ENCODE measurements at regions not wholly inside any gene's neighbourhood (a gene's known extent, or its start where the extent isn't known, plus 50 kb on each side); places are given as distances from the start of the nearest gene placed in this dataset.

DNA sequence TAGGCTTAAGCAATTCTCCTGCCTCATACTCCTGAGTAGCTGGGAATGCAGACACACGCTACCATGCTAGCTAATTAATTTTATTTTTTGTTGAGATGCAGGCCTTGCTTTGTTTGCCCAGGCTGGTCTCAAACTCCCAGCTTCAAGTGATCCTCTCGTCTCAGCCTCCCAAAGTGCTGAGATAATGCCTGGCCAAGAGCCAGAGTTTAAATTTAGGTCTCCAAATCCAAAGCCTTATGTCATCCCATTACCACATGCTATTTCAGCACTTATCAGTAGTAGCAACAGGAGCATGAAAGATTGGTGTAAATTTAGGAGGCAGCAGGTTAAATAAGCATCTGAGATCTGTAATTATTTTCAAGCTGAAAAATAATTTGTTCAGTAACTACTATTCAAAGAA, 326.1 kb upstream of the ANO5 start:
- no peak overlapping the region for H2AFZ ChIP-seq (ENCODE audit: low read depth, low read length)
- no peaks in the 10 kb centered on the region for H3K36me3 ChIP-seq (ENCODE audit: control insufficient read depth, insufficient read depth, low read length)
- DNase-seq (ENCODE audit: extremely low read depth in 1 of 4, low spot score in 3 of 4) (no peak), ATAC-seq (no peak), FAIRE-seq (no peak)
- H3K4me1 ChIP-seq (replicated peaks in 1 of 2; ENCODE audit: control insufficient read depth in 2 of 2, insufficient read depth in 2 of 2, low read length in 2 of 2): no peaks in the 10 kb centered on the region
- H3K4me3 ChIP-seq: no peak overlapping the region
- ChIA-PET CTCF (ENCODE audit: low intra/inter-chr PET ratio) (no interaction called here), POLR2A (no interaction called here)
- no peak overlapping the region for H3K9ac ChIP-seq (ENCODE audit: insufficient read depth in 1 of 2, low read depth in 2 of 2, low read length in 2 of 2)
- no peak overlapping the region for H3K4me2 ChIP-seq (ENCODE audit: insufficient read depth, low read length)
- no peaks in the 10 kb centered on the region for H3K9me1 ChIP-seq (ENCODE audit: control insufficient read depth, insufficient read depth, low read length)
- no peaks in the 10 kb centered on the region for H4K20me1 ChIP-seq (replicated peaks; ENCODE audit: control insufficient read depth, insufficient read depth, low read length)
- in situ Hi-C loops (cut with MboI) (no loop called here), intact Hi-C loops (cut with micrococcal nuclease) (no loop called here)
- H3K27me3 ChIP-seq (ENCODE audit: control insufficient read depth in 2 of 2, insufficient read depth in 2 of 2, low read length in 2 of 2): no peaks in the 10 kb centered on the region
- WGBS (ENCODE audit: insufficient coverage, low coverage, missing lambda C conversion rate): 0% methylated on average over 2 of the region's 2 CpGs
- no peaks in the 10 kb centered on the region for H3K9me3 ChIP-seq (replicated peaks; ENCODE audit: control insufficient read depth, insufficient read depth, low read depth, low read length)
- TF ChIP-seq ZNF217 (CRISPR knock-in tag; IDR thresholded peaks at IDR 0.05) (no peak), ZBTB34 (CRISPR knock-in tag; IDR thresholded peaks at IDR 0.05) (no peak), NR4A1 (CRISPR knock-in tag; IDR thresholded peaks at IDR 0.05) (no peak), NR4A1 (tag; IDR thresholded peaks at IDR 0.05) (no peak), ZNF778 (CRISPR knock-in tag; IDR thresholded peaks at IDR 0.05) (no peak), ZBTB1 (CRISPR knock-in tag; IDR thresholded peaks at IDR 0.05; ENCODE audit: borderline replicate concordance, low read depth) (no peak), MIER1 (IDR thresholded peaks at IDR 0.05; ENCODE audit: low read depth) (no peak), CREBBP (IDR thresholded peaks at IDR 0.05; ENCODE audit: low read depth, low read length) (no peak), CEBPB (tag; IDR thresholded peaks at IDR 0.05) (no peak), GATA2 (CRISPR knock-in tag; IDR thresholded peaks at IDR 0.05) (no peak), NFIC (IDR thresholded peaks at IDR 0.05) (no peak), RFX7 (CRISPR knock-in tag; IDR thresholded peaks at IDR 0.05) (no peak), FOXJ2 (tag; IDR thresholded peaks at IDR 0.05) (no peak), STAT5B (CRISPR knock-in tag; IDR thresholded peaks at IDR 0.05) (no peak), ZNF717 (CRISPR knock-in tag; IDR thresholded peaks at IDR 0.05) (no peak), STAG1 (CRISPR knock-in tag; IDR thresholded peaks at IDR 0.05; ENCODE audit: borderline replicate concordance) (no peak), ZFP30 (CRISPR knock-in tag; IDR thresholded peaks at IDR 0.05; ENCODE audit: borderline replicate concordance) (no peak)
- TF ChIP-seq, protein P1, sequence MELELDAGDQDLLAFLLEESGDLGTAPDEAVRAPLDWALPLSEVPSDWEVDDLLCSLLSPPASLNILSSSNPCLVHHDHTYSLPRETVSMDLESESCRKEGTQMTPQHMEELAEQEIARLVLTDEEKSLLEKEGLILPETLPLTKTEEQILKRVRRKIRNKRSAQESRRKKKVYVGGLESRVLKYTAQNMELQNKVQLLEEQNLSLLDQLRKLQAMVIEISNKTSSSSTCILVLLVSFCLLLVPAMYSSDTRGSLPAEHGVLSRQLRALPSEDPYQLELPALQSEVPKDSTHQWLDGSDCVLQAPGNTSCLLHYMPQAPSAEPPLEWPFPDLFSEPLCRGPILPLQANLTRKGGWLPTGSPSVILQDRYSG (tag; conservative IDR thresholded peaks at IDR 0.05; ENCODE audit: low read depth): no peak
- TF ChIP-seq, protein P2, sequence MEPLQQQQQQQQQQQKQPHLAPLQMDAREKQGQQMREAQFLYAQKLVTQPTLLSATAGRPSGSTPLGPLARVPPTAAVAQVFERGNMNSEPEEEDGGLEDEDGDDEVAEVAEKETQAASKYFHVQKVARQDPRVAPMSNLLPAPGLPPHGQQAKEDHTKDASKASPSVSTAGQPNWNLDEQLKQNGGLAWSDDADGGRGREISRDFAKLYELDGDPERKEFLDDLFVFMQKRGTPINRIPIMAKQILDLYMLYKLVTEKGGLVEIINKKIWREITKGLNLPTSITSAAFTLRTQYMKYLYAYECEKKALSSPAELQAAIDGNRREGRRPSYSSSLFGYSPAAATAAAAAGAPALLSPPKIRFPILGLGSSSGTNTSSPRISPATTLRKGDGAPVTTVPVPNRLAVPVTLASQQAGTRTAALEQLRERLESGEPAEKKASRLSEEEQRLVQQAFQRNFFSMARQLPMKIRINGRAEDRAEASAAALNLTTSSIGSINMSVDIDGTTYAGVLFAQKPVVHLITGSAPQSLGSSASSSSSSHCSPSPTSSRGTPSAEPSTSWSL (CRISPR knock-in tag; IDR thresholded peaks at IDR 0.05; ENCODE audit: borderline replicate concordance): no peak
- H3K27ac ChIP-seq (ENCODE audit: extremely low read depth, low read depth, low read length): no peak overlapping the region
- no TSS peak for BruUV-seq (replicated peaks)
- no peaks in the 10 kb centered on the region for H3K79me2 ChIP-seq (ENCODE audit: control insufficient read depth, insufficient read depth, low read length)
